ENCODE measurements at regions not wholly inside any gene's neighbourhood (a gene's known extent, or its start where the extent isn't known, plus 50 kb on each side); places are given as distances from the start of the nearest gene placed in this dataset.

DNA sequence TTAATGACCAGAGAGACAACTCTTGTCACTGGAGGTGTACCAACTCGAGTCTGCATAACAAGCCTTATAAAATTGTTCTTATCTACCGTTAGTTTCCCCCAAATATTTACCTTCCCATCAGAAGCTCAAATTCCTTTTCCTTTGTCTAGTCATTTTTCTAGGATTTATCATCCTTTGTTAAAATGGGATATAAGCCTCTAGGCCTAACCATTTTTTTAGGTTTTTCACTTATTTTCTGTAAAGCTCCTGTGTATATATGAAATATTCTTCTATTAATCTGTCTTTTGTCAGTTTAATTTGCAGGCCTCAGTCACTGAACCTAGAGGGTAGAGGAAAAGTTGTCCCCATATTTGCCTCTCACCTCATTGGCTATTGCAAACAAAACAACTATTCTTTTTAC lies 99.6 kb upstream of the TNFAIP3 start:
- TF ChIP-seq POLR2AphosphoS5 (IDR thresholded peaks at IDR 0.05; ENCODE audit: borderline replicate concordance, low read depth, low read length) (no peak), EZH2 (IDR thresholded peaks at IDR 0.05) (no peak), FOXP2 (optimal IDR thresholded peaks at IDR 0.05; ENCODE audit: control extremely low read depth, extremely low read length, insufficient read depth) (no peak)
